ENCODE measurements at regions not wholly inside any gene's neighbourhood (a gene's known extent, or its start where the extent isn't known, plus 50 kb on each side); places are given as distances from the start of the nearest gene placed in this dataset.

- TF ChIP-seq BHLHE40 (IDR thresholded peaks at IDR 0.05; ENCODE audit: borderline replicate concordance): no peak
- no peak for TF ChIP-seq ARNT (IDR thresholded peaks at IDR 0.05)
- TF ChIP-seq FOXK2 (IDR thresholded peaks at IDR 0.05): no peak
- TF ChIP-seq FOXM1 (IDR thresholded peaks at IDR 0.05; ENCODE audit: borderline replicate concordance): no peak
- no peak for TF ChIP-seq ELF4 (IDR thresholded peaks at IDR 0.05)
- no peak for TF ChIP-seq HDGF (IDR thresholded peaks at IDR 0.05; ENCODE audit: borderline replicate concordance)
- no peak for TF ChIP-seq SUZ12 (IDR thresholded peaks at IDR 0.05)
Observed at GRCh38 chr10:85012305-85012704, 683.9 kb downstream of the CCSER2 start.

Measured in HEK293T (cell line).